MM.1S (cell line): ENCODE measurements at regions not wholly inside any gene's neighbourhood (a gene's known extent, or its start where the extent isn't known, plus 50 kb on each side); places are given as distances from the start of the nearest gene placed in this dataset.

Experiments
- CTCF ChIP-seq: fragments of 300-600 bp; sonication (generic); IDR thresholded peaks from 2 replicates; pipeline ENCODE4 v1.5.1; 2016; ENCODE audit warnings: antibody characterized with exemption, low read length, mixed read lengths
- EZH2 ChIP-seq: fragments of 300-600 bp; sonication (generic); optimal IDR thresholded peaks from 2 replicates; pipeline ENCODE3; 2017; ENCODE audit warnings: low read depth, mild to moderate bottlenecking, antibody characterized with exemption, low read length, mixed read lengths
- EZH2phosphoT487 ChIP-seq: fragments of 300-600 bp; sonication (generic); IDR thresholded peaks from 2 replicates; pipeline ENCODE4 v1.6.1; 2018; ENCODE audit warnings: antibody characterized with exemption, low read length

- TF ChIP-seq CTCF: no peak
- TF ChIP-seq EZH2phosphoT487: no peak
- TF ChIP-seq EZH2: no peak
These were observed 360.9 kb downstream of the GPAM start for GRCh38 chr10:111822661-111823060.
